NCI-H748 treated with DMSO at 0.1 percent for 48 hours (cell line): ENCODE measurements at regions not wholly inside any gene's neighbourhood (a gene's known extent, or its start where the extent isn't known, plus 50 kb on each side); places are given as distances from the start of the nearest gene placed in this dataset.
A peak's percentile ranks its signal among the peaks of the same experiment; 100 is the strongest.

Experiments
- DNase-seq: peaks from one replicate; lab custom pipeline; 2025; lab: John Stamatoyannopoulos, UW

DNA sequence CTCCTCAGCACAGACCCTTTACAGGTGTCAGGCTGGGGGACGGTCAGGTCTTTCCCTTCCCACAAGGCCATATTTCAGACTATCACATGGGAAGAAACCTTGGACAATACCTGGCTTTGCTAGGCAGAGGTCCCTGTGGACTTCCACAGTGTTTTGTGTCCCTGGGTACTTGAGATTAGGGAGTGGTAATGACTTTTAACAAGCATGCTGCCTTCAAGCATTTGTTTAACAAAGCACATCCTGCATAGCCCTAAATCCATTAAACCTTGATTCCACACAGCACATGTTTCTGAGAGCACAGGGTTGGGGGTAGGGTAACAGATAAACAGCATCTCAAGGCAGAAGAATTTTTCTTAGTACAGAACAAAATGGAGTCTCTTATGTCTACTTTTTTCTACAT is 451.2 kb downstream of the PLOD2 start:
- peak; percentile 14 for DNase-seq

DNA sequence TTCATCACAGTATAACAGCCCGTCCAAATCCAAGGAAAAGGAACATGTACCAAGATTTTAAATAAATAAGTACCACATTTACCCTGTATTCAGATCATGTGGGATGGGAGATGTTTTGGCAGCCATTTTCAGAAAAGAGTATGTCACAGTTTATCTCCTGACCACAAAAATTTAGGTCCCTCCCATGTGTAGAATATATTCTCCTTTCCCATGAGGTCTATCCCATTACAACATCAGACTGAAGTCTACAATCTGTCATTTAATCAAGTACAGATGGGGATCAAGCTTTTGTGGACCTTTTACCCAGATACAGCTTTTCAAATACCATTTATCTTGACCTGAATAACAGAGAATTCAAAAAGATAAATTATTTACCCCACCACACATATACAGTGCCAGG is 444.5 kb downstream of the PLOD2 start:
- DNase-seq = no peak

DNA sequence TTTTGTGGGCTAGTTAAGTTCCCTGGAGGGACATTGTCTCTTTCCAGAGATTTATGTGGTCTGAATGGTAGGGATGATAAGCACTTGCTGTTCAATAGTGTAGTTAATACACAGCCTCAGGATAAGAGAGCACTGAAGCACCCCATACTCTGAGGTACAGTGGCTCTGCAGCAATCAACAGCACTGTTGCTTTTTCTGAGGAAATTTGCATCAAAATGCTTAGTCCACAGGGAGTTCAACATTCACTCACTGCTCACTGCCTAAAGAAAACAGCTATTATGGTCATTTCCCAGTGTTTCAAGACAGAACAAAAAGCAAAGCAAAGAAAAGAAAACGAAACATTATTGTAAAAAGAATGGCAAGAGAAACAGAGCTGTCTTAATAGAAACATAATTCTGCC is 441.9 kb downstream of the PLOD2 start:
- DNase-seq = no peak

DNA sequence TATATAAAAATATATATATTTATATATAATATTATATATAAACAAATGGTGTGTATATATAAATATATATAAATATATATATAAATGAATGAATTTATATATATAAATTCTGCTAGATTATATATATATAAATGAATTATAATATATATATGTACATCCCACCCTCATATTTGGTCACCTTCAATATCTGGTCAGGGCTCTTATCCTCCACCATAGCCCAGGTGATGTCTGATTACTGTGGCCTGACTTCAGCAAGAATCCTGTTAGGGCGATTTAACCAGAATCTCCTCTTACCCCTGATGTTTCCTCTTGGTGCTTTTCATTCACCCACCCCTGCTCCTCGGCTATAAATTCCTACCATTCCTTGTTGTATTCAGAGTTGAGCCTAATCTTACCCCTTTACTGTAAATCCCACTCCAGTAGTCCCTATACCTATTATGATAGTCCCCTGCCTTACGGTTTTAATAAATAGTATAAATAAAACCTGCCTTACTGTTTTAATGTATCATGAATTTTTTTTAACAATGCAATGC is 439.6 kb downstream of the PLOD2 start:
- no peak for DNase-seq

DNA sequence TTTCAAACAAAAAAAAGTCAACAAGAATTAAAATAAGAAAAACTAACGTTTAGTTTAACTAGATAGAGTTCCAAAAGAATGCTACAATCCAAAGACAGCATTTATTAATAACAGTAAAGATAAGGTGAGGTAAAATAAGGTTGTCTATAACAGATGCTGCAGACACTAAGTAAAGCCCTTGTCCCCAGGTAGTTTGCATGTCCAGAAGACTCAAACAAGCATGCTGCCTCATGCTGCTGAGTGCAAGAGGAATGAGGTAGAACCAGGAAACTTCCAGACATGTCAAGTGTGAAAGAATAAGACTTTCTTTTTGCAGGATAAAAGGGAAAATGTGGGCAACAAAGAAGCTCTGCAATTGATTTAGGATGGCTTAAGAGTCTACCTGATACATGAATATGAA is 439.2 kb downstream of the PLOD2 start:
- no peak for DNase-seq

DNA sequence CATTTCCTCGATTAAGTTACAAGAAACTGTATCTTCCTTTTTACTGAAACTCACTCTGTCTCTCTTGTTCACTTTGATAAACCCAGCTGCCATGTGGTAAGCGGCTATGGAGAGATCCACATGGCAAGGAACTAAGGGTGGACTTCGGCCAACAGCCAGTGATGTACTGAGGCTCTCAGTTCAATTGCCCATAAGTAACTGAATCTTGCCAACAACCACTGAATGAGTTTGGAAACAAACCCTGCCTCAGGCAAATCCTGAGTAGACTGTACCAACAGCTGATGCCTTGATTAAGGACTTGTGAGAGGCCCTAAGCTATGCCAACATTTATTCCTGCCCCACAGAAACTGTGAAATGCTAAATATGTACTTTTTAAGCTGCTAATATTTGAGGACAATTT is 433.5 kb downstream of the PLOD2 start:
- no peak for DNase-seq

DNA sequence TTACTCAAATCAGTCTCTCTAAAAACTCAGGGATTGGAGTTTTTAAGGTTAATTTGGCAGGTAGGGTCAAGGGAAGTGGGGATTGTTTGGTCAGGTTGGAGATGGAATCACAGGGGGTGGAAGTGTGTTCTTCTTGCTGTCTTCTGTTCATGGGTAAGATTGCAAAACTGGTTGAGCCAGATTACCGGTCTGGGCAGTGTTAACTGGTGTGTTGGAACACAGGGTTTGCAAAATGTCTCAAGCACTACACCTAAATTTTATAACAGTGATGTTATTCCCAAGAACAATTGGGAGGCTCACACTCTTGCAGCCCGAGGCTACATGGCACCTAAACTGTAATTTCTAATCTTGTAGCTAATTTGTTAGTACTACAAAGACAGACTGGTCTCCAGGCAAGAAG is 425.4 kb downstream of the PLOD2 start:
- no peak for DNase-seq

DNA sequence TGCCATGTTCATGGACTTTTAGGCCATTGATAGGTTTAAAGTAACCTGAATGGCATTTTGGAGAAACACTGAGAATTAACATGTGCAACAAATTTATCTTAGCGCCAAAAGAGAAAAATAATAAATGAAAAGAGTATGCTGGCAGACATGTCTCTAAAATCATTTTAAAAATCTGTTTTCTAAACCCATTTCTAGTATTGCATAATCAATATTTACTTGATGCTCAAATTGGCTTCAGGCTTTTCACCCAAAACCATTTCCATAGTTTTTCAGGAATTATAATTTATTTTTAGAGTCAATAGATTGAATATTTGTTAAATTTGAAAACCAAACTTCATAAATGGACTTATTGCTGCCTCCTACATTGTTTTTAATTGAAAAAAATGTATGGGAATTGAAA is 423.0 kb downstream of the PLOD2 start:
- DNase-seq = no peak

DNA sequence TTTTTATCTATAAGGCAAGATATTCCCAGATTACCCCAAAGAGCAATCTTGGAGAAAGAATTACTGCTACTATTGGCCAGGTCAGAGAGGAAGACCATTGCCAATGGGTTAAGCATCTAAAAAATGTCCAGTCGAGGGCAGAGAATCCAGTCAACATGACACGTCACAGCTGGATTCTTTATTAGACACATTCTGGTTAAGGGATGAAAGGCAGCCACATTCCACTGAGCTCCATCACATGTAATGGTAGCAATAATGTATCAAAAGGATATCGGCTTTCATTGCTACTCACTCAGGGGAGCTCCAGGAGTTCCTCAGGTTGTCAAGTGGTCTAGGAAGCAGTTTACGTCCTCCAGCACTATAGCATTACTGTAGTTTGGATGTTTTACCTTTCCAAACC is 421.1 kb downstream of the PLOD2 start:
- DNase-seq = no peak

DNA sequence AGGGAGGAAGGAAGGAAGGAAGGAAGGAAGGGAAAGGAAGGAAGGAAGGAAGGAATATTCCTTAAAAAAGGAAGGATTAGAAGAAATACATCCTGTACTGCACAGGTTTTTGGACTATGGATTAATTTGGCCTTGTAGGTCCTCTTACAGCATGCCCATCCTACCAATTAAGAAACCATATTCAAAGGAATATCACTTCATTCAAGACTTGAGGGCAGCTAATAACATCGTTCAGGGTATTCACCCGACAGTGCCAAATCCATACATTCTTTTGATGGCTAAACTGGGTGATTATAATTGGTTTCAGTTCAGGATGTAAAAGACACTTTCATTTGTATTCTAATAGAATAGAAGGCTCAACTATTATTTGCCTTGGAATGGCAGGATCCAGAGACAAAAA is 410.3 kb downstream of the PLOD2 start:
- no peak for DNase-seq

DNA sequence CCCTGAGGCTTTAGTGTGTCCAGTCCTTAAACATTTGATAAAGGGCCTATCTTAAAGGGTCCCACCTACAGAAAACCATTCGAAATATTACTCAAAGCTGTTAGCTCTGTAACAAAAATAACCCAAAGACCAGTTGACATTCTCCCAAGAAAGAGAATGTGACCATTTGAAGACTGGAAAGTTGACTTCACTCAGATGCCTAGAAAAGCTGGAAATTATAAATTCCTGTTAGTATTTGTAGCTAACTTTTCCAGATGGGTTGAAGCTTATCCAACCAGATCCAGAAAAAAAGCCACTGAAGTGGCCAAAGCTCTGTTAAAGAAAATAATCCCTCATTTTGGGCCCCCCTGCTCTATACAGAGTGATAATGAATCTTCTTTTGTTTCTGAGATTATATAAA is 408.4 kb downstream of the PLOD2 start:
- no peak for DNase-seq

DNA sequence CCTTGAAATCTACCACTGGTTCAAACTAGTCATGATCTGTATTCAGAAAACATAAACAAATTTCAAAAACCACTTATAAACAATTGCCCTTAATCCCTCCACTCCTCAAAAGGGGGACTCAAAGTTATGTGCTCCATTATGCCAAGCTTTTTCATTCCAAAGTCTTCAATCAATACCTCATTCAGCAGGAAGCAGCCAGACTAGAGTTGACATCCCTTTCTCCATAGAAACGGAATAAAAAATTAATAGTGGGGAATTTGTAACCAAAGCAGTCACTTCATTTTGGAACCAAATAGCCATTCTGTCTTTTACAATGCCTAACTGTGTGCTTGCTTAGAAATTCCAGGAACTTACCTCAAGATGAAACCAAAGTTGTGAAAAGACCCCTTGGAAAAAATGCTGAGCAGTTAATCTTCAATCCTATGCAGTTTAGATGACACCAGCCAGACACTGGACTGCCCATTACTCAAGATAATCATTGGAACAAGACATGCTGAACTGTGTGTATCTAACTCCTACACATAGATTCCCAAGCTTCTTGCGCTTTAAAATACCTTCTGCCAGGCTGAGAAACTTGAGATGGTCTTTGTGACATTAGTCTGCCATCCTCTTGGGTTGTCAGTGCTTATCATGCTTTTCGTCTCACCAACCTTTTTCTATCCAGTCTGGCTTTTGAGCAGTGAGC is 406.2 kb downstream of the PLOD2 start:
- DNase-seq = no peak

DNA sequence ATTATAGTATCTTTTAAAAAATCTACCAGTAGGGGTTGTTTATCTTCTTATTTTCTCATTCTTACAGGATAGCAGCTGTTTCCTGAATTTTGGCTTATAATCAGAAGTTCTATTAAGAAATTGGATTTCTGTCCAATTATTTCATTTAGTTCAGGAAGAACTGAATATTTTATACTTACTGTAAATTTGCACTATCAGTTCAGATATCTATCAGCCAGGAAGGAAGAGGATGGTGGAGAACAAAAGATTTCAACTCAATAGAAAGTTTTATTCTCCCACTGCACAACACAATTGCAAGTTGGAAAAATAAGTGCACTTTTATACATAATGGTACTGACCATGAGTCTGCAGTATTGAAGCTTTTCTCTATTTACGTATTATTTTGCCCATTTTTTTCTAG is 400.9 kb downstream of the PLOD2 start:
- no peak for DNase-seq

DNA sequence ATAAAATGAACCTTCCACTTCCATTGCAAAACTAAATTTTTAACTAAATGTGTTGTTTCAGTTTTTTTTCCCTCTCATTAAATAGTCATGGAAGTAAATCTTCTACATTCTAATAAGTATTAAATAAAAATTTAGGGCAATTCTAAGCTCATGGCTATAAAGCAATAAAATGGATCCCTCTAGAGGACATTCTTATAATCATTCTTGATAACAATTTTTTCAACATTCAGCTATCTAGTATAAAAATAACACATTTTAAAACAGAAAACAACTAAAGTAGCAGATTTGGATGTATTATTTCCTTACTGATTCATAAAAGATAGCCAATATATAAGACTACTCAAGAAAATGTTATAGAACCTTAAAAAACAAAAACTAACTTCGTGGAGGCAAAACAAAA is 393.1 kb downstream of the PLOD2 start:
- DNase-seq = no peak

DNA sequence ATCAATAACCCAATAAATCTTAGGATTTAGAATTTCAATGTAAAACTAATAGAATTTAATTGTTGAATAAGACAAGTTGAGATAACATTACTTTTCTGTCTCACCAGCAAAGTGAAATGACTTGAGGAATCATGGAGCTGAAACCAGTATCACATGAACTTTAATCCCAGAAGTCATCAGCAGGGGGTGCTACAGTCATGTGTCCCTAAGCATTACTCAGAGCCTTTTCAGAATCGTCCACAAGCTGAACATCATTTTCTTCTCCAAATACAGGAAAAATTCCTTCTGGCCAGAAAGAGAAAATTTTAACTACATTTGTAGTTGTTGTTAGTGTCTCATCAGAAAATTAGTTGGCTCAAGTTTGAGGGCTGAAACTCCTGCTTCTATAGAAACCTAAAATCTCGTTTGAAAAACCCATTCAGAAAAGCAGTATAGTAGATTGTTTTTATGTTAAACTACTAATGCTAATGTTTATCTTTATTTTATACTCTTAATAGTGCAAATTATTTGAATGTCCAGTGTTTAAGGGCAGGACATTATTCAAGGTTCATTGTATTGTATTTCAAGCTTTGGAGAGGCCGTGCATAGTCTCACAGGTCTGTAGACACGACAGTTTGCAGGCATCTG is 384.1 kb downstream of the PLOD2 start:
- DNase-seq = peak; percentile 18

DNA sequence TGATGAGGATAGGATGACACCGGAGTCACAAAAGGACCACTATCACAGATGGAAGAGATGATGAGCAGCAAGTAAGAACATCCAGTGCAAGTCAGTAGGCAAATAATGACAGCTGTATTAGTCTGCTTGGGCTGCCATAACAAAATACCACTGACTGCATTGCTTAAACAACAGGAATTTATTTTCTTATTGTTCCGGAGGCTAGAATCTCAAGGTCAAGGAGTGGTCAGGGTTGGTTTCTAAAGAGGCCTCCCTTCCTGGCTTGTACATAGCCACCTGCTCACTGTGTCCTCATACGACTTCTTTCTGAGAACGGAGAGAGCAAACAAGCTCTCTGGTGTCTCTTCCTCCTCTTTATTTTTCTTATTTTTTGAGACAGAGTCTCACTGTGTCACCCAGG is 380.7 kb downstream of the PLOD2 start:
- DNase-seq = no peak

DNA sequence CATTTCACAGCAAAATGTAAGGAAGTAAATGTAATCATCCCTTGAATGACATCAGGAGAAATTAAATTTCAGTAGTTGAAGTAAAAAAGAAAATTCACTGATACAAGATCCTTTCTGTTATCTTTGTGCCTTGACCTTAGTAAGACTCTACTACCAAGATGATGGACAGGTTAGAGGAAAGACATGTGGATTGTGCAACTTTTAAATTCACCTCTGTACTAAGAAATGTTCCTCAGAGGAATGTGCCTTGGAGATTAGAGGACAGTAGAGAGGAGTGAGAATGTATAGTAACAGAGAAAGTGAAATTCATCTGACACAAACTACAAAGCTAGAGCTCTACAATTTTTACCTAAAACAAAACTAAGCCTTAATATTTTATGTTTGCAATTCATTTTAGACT is 375.3 kb downstream of the PLOD2 start:
- no peak for DNase-seq

DNA sequence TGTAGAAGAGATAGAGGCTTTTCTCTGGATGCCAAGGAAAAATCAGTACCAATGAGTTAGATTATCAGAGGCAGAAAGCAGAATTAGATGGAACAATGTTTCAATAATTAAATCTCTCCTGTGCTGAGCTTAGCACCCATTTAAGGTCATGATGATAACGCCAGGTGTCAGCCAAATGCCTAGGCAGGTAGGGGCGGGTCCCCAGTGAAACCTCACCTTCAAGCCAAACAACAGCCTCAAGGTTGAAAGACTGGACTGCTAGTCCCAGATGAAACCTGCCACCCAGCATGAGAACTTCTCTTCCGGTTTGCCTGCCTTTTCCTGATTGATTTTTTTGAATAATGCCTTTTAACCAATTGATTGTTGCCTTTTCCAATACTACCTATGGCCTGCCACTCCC is 363.0 kb downstream of the PLOD2 start:
- no peak for DNase-seq

DNA sequence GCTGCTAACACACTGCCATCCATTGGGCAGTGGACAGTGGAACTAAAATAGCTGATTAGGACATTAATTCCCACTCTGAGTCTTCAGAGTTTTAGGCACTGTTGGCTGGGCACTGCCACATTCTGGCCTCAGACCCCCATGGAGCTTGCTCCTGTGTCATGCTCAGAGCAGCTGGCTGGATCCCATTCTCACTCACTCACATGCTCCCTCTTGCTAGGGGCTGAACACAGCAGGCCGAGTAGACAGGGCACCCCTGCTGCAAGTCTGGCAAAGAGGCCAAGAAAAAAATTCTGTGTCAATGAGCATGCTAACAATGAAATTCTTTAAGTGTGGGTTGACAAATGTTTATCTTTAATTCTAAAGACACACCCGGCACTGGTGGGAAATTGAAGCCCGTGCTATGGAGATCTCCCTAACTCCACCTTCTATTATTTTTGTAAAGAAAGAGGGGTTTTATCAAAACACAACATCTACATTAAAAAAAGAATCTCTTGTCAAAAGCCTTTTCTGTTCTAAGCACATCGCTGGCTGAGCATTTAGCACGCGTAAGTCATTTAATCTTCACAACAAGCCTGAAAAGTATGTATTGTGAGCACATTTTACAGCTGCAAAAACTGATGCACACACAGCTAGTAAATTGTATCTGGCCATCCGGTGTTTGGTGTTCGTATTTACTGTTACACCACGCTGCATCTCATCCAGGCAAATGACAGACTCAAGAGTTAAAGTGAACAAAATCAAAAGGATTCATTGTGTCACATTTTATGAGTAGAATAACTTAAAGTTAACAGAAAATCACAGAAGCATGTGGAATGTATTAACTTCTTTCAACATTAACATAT is 362.1 kb downstream of the PLOD2 start:
- DNase-seq = no peak

DNA sequence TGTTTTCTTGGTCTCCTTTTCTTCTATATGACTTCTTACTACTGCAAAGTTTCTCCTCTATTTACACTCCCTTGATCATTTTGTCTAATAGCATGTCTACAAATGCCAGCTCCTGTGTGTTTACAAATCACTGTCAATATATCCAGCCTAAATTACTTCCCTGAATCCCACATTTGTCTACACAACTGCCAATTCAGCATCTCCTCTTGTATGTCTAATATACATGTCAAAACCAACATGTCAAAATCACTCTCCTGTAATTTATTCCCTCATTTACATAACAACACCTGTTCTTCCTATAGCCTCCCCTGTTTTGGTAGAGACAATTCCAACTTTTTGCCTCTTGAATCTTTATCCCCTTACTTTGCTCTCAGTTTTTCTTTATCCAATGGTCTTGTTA is 359.3 kb downstream of the PLOD2 start:
- DNase-seq = no peak

DNA sequence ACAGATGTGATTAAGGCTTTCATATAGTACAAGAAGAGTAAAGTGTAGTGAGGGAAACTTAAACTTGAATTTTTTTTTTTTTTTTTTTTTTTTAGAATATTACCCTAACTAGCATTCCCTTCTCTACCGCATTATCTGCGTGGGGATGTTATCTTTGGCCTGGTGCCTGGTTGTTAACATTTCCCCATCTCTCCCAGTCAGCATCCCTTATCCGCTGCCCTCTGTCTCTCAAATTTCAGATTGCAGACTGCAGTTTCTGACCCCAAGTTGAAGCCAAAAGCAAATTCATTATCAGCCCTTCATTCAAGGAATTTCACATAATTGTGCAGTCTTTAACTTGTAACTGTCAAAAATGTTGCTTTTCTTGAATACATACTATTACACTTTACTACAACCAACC is 353.0 kb downstream of the PLOD2 start:
- DNase-seq = no peak

DNA sequence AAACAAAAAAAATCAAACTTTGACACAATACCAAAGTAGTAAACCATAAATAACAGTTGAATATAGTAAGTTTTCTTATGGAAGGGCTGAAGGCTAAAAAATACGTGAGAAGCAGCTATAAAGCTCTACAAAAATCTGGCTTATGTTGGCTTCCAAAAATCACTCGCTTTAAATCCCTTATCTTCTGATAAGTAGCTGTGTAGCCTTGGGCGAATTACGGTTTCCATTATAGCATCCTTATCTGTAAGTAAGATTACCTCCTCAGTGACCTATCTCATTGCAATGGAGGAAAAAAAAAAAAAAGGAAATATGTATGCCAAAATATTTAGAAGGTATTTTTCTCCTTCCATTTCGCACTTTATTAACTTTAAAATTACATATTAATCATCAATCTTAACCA is 348.6 kb downstream of the PLOD2 start:
- no peak for DNase-seq
